OCI-M1 (cell line): ENCODE measurements at regions not wholly inside any gene's neighbourhood (a gene's known extent, or its start where the extent isn't known, plus 50 kb on each side); places are given as distances from the start of the nearest gene placed in this dataset.

Experiments used
- DNase-seq: peaks from one replicate; lab custom pipeline; 2025; lab: John Stamatoyannopoulos, UW

GRCh38 chr1:34330061-34330460, 153.4 kb downstream of the C1orf94 start:
- no peak for DNase-seq

DNA sequence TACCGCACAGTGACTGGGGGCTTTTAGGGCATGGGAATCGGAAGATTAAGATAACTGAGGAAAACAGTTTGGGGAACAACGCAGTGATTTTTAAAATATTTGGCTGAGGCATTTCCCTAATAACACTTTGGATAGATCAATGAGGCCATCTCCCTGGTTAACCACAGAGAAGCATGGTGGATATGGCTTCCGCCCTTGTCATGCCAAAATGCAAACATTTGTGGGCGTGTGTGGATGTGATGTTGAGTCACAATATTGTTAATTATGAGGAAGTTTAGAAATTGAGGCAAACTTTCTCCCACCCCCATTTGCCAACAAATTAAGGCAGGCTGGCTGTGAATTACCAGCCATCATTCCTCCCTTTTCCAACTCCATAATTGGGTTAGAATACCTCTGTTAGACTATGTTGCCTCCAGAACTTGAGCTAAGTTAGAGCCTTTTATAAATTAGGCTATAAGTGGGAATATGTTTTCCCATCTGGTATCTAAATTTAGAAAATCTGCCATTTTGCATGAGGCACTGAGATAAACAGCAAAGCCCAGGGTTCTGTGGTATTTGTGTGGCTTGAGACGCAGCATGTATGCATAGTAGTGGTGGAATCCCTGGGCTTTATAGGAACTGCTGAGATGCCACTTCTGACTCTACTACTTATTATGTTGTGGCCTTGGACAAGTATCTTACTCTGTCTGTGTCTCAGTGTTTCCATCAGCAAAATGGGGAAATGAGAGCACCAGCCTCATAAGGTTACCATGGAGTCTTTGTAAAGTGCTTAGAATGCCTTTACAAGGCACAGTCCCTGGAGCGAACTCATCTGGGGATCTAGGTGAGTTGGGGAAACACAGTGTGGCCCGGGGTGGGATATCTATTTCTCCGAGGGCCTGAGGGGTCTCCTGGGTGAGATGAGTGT, 154.6 kb downstream of the C1orf94 start:
- DNase-seq, result no peak

- DNase-seq, result no peak
Observed at GRCh38 chr1:34332996-34333395, 156.3 kb downstream of the C1orf94 start.

- DNase-seq, result no peak
Observed at GRCh38 chr1:34338871-34339270, 162.2 kb downstream of the C1orf94 start.

DNA sequence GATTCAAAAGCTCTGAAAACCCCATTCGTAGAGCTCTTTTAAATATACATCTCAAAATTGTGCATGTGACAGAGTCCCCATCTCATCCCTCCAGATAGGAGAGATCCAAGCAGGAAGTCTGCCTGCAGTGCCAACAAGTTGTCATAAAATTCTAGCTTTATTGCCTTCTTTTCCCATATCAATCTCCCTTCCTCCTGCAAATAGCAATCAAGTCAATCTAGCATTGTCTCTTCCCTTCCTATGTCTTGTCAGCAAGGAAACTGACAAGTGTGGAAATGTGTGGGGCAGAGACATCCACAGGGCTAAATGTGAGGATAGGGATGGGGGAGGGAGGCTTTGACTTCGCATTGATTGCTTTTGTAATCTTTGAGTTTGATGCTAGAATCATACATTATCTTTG, 165.2 kb downstream of the C1orf94 start:
- DNase-seq, result no peak

- no peak for DNase-seq
Observed at GRCh38 chr1:34342334-34342733, 165.6 kb downstream of the C1orf94 start.

- no peak for DNase-seq
Observed at GRCh38 chr1:34346128-34346527, 169.4 kb downstream of the C1orf94 start.

GRCh38 chr1:34353409-34353808, 176.7 kb downstream of the C1orf94 start:
- no peak for DNase-seq

GRCh38 chr1:34354367-34354766, 177.7 kb downstream of the C1orf94 start:
- no peak for DNase-seq

- DNase-seq, result no peak
Observed at GRCh38 chr1:34356853-34357252, 180.1 kb downstream of the C1orf94 start.

DNA sequence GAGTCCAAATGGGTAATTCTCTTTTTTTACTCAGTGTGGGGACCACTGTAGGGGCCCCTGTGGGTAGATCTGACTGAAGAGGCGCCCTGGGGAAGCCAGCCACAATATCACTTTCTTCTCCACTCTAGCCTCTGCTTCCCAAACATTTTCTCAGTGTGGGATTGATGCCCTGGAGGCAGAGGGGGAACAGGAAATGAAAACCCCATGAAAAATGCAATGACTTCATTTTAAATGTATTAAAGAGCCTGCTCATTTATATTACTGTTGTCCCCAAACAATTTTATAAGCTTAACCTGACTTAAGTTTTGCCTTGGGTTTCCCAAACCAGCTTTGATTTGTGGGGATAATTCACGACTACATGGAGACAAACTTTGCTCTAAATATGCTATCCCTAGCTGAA, 181.9 kb downstream of the C1orf94 start:
- DNase-seq, result no peak

GRCh38 chr1:34359411-34359810, 182.7 kb downstream of the C1orf94 start:
- DNase-seq, result no peak

DNA sequence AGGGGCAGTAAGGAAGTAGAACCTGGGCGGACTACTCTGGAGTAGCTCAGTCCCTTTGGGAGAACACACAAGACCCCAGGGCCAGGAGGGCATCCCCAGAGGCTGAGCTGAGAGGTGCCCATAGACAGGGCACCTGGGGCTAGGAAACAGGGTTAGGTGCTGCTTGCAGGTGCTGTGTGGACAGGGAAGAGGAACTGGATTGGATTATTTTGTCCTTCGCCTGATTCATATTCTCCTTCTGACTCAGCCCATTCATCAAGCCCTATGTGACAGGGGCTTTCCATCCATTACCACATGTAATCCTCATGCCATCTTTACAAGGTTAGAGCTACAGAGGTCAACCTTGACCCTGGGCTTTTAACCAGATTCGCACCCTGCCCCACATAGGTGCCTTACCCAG, 183.9 kb downstream of the C1orf94 start:
- DNase-seq, result no peak

- DNase-seq, result no peak
Observed at GRCh38 chr1:34361121-34361520, 184.4 kb downstream of the C1orf94 start.

DNA sequence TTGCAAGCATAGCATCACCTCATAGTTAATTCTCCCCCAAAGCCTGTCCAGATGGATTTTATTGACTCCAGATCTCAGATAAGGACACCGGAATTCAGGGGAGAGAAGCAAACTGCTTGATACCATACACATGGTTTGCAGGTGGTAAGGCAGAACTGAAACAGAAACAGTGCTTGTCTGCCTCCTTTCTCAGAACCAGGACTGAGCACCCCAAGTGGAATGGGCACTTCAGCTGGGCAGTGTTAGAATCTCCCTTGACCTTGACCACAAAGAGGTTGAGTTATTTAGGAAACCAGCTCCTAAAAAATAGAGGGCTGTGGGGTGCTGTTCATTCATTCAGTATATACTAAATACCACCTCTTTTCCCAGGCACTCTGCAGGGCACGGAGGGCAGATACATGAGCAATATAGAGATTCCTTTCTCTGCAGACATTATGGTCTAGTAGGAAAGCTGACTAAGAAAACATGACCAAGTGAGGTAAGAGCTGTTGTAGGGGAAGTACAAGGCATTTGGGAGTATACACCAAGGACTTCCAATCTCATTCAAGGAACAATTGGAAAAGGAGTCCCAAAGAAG, 185.2 kb downstream of the C1orf94 start:
- no peak for DNase-seq

- DNase-seq, result no peak
Observed at GRCh38 chr1:34362949-34363348, 186.2 kb downstream of the C1orf94 start.

- no peak for DNase-seq
Observed at GRCh38 chr1:34363447-34363846, 186.7 kb downstream of the C1orf94 start.

DNA sequence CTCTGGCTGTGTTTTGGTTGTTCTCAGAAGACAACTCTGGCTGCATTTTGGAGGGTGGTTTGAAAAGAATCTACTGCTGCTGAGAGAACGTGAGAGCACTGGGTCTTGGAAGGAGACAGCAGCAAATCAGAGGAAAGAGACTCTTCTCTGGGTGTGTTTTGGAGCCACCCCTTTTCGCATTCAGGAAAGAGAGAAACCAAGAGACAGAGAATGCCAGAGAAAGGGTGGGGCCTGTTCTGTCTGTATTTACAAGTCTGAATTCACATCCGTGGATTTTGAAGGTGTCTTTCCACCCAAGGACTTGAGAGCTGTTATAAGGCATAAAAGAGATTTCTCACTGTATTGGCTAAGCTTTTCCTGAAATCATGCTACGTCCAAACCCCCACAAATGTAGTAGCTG, 187.2 kb downstream of the C1orf94 start:
- no peak for DNase-seq

DNA sequence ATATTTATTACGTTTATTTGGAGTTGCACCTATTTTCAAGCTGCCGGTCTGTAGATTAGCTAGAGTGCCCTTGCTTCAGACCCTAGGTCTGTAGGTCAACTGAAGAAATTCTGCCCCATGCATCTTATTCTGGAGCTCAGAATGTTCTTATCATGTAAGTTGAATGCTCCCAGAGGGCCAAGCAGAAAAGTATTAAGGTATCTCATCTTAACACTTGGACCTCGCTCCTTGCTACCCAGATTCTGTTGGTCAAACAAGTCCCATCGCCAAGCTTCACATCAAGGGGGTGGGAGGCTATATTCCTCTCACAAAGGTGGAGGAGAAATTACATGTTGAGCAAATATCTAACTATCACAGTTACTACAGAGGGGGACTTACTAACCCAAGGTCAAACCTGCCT, 187.7 kb downstream of the C1orf94 start:
- no peak for DNase-seq

DNA sequence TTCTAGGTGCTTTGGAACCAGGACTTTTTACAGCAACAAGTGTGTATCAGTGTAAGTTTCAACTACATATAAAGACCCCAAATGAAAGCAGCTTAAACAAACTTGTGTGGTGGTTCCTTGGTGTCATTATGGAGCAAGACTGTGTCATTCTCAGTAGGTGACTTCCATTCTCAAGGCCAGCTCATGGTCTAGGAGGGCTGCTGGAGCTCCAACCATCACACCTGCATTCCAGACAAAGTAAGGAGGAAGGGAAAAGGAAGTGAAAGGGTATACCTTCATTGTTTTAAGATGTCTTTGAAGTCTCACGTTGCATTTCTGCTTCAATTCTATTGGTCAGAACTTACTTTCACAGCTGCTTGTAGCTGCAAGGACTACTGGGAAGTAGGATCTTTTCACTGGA, 188.6 kb downstream of the C1orf94 start:
- no peak for DNase-seq

DNA sequence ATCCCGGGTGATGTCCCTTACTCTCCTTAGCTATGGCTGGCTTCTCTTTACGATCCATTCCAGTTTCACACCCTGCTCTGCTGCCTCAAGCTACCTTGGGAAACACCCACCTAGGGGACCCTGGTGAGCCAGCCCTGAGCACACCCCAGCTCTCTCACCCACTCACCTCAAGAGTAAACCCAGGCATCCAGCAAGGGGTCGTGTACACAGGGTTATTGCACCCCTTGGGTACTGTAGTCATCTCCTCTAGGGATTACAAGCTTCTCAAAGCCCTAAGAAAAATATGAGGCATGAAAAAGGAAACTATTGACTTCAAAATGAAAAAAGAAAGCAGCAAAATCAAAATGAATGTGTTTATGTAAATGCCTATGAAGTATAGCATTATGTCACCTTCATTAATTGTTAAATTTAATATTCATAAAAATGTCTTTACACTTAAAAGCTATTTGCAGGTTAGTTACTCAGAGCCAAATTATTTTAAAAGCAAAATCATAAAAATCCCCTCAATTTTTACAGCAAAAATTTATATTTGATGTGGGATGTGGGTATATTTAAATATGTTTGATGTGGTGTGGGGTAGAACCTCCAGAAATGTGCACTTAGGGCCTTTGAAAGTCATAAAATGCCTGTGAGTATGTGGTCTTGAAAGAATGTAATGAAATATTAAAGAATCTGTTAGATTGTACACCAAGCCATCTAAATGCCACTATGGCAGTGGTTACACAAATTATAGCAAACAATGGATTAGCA, 190.3 kb downstream of the C1orf94 start:
- DNase-seq, result no peak

DNA sequence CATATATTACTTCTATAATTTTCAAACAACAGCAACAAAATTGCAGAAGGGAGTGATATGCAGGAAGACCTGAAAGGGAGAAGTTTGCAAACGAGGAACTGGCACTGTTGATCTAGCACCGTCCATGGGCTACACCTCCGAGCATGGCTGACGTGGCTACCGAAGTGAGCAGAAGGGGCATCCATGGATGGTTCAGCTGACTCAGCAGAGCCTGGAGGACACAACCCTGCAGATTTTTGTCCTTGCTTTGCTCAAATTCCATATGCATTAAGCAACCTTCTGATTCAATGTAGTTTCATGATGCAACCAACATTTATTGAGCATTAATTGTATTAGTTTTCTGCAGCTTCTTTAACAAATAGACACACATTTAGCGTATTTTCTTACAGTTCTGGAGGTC, 191.2 kb downstream of the C1orf94 start:
- DNase-seq, result no peak
